Ishikawa (cell line): ENCODE measurements at regions not wholly inside any gene's neighbourhood (a gene's known extent, or its start where the extent isn't known, plus 50 kb on each side); places are given as distances from the start of the nearest gene placed in this dataset.

ENCODE experiments used
- CEBPB ChIP-seq: IDR thresholded peaks from 2 replicates; pipeline ENCODE4 v1.6.1; 2012
- CREB1 ChIP-seq: IDR thresholded peaks from 2 replicates; pipeline ENCODE4 v1.6.1; 2012; ENCODE audit warnings: low read depth
- EGR1 ChIP-seq: IDR thresholded peaks from 2 replicates; pipeline ENCODE4 v1.6.1; 2012
- EP300 ChIP-seq: IDR thresholded peaks from 2 replicates; pipeline ENCODE4 v1.6.1; 2012; ENCODE audit warnings: borderline replicate concordance
- FOXM1 ChIP-seq: IDR thresholded peaks from 2 replicates; pipeline ENCODE4 v1.6.1; 2012; ENCODE audit warnings: low read depth, borderline replicate concordance
- NFIC ChIP-seq: IDR thresholded peaks from 2 replicates; pipeline ENCODE4 v1.6.1; 2012
- RAD21 ChIP-seq: IDR thresholded peaks from 2 replicates; pipeline ENCODE4 v1.6.1; 2012; ENCODE audit warnings: low read depth
- TAF1 ChIP-seq: IDR thresholded peaks from 2 replicates; pipeline ENCODE4 v1.6.1; 2012; ENCODE audit warnings: low read depth, mild to moderate bottlenecking
- TCF12 ChIP-seq: IDR thresholded peaks from 2 replicates; pipeline ENCODE4 v1.6.1; 2012; ENCODE audit warnings: low read depth
- TEAD4 ChIP-seq: IDR thresholded peaks from 2 replicates; pipeline ENCODE4 v1.6.1; 2012
- YY1 ChIP-seq: IDR thresholded peaks from 2 replicates; pipeline ENCODE4 v1.6.1; 2012; ENCODE audit warnings: low read depth
- ZBTB7A ChIP-seq: IDR thresholded peaks from 2 replicates; pipeline ENCODE4 v1.6.1; 2012; ENCODE audit warnings: low read depth
- TF ChIP-seq, protein P1 (sequence below): IDR thresholded peaks from 2 replicates; pipeline ENCODE4 v1.6.1; 2012
- TF ChIP-seq, protein P2 (sequence below): IDR thresholded peaks from 2 replicates; pipeline ENCODE4 v1.6.1; 2012; ENCODE audit warnings: low read depth, mild to moderate bottlenecking
- TF ChIP-seq, protein P3 (sequence below): IDR thresholded peaks from 2 replicates; pipeline ENCODE4 v1.6.1; 2012

DNA sequence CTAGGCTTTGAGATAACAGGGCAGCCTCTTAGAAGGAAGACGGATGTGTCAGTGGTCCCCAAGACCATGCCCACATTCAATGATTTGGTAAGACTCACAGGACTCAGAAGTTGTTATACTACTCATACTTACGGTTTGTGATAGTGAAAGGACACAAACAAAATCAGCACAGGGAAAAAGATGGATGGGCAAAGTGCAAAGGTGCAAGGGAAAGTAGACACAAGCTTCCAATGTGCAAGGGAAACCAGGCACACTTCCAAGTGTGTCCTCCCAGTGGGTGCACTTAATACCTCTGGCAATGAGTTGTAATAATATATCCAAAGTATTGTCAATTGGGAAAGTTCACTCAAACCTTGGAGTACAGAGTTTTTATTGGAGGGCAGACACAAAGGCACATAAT lies 53.8 kb upstream of the VCX start:
- TF ChIP-seq FOXM1, result no peak
- no peak for TF ChIP-seq CREB1

DNA sequence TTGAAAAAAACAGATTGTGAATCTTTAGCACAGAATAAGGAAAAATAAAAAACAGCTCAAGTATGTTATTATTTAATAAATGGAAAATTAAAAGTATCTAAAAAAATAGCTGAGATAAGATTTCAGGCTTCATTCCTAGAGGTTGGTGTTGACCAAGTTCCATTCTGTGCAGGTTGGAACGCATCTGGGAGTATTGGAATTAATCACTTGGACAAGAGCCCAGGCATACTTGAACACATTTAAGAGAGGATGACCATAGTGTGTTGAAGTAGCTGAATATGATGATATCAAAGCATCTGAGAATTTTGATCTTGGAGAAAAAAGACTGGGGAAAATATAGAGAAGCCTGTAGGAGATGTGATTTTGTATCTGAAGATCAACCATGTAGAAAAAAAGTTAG lies 54.6 kb upstream of the VCX start:
- TF ChIP-seq RAD21 (no peak), EP300 (no peak), CEBPB (no peak), ZBTB7A (no peak), FOXM1 (no peak), TEAD4 (no peak)
- TF ChIP-seq, protein P1, sequence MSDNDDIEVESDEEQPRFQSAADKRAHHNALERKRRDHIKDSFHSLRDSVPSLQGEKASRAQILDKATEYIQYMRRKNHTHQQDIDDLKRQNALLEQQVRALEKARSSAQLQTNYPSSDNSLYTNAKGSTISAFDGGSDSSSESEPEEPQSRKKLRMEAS, result no peak
- TF ChIP-seq, protein P2, sequence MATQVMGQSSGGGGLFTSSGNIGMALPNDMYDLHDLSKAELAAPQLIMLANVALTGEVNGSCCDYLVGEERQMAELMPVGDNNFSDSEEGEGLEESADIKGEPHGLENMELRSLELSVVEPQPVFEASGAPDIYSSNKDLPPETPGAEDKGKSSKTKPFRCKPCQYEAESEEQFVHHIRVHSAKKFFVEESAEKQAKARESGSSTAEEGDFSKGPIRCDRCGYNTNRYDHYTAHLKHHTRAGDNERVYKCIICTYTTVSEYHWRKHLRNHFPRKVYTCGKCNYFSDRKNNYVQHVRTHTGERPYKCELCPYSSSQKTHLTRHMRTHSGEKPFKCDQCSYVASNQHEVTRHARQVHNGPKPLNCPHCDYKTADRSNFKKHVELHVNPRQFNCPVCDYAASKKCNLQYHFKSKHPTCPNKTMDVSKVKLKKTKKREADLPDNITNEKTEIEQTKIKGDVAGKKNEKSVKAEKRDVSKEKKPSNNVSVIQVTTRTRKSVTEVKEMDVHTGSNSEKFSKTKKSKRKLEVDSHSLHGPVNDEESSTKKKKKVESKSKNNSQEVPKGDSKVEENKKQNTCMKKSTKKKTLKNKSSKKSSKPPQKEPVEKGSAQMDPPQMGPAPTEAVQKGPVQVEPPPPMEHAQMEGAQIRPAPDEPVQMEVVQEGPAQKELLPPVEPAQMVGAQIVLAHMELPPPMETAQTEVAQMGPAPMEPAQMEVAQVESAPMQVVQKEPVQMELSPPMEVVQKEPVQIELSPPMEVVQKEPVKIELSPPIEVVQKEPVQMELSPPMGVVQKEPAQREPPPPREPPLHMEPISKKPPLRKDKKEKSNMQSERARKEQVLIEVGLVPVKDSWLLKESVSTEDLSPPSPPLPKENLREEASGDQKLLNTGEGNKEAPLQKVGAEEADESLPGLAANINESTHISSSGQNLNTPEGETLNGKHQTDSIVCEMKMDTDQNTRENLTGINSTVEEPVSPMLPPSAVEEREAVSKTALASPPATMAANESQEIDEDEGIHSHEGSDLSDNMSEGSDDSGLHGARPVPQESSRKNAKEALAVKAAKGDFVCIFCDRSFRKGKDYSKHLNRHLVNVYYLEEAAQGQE, result no peak

DNA sequence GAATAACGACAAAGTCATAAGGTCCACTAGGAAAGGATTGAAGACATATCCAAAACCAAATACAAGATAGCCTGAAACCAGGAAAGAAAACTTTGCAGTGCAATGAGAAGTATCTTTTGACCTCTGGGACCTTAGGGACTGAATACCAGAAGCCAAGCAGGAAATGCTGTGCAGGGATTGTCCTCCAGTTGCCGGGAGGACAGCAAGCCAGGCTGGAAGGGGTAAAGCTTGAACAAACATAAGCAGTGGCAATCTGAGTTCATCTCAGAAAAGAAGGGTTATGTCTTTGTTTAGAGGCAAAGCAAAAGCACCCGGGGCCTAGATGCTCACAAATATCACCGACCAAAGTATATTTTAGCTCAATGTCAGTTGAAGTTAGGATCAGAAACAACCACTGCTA lies 55.3 kb upstream of the VCX start:
- TF ChIP-seq EGR1, result no peak
- no peak for TF ChIP-seq TCF12
- TF ChIP-seq TEAD4, result no peak
- TF ChIP-seq ZBTB7A, result no peak
- TF ChIP-seq, protein P1, result no peak
- TF ChIP-seq NFIC, result no peak
- no peak for TF ChIP-seq FOXM1
- TF ChIP-seq TAF1, result no peak
- TF ChIP-seq, protein P3, sequence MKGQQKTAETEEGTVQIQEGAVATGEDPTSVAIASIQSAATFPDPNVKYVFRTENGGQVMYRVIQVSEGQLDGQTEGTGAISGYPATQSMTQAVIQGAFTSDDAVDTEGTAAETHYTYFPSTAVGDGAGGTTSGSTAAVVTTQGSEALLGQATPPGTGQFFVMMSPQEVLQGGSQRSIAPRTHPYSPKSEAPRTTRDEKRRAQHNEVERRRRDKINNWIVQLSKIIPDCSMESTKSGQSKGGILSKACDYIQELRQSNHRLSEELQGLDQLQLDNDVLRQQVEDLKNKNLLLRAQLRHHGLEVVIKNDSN, result no peak
- TF ChIP-seq, protein P2, result no peak
- TF ChIP-seq EP300, result no peak
- TF ChIP-seq YY1, result no peak
- no peak for TF ChIP-seq CREB1
- no peak for TF ChIP-seq CEBPB
- TF ChIP-seq RAD21, result no peak

DNA sequence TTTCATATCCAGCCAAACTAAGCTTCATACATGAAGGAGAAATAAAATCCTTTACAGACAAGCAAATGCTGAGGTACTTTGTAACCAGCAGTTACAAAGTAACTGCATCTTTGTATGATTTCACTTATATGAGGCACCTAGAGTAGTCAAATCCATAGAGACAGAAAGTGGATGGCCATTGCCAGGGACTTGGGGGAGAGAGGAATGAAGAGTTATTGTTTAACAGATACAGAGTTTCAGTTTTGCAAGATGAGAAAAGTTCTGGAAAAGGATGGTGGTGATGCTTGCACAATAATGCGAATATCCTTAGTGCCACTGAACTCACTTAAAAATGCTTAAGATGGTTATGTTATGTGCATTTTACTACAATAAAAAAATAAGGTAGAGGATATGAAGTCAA lies 58.4 kb upstream of the VCX start:
- TF ChIP-seq FOXM1 (no peak), EP300 (no peak), EGR1 (no peak), TCF12 (no peak), ZBTB7A (no peak), YY1 (no peak), TEAD4 (no peak), CREB1 (no peak), NFIC (no peak), TAF1 (no peak), CEBPB (no peak)
- TF ChIP-seq, protein P2, result no peak
- TF ChIP-seq, protein P3, result no peak

DNA sequence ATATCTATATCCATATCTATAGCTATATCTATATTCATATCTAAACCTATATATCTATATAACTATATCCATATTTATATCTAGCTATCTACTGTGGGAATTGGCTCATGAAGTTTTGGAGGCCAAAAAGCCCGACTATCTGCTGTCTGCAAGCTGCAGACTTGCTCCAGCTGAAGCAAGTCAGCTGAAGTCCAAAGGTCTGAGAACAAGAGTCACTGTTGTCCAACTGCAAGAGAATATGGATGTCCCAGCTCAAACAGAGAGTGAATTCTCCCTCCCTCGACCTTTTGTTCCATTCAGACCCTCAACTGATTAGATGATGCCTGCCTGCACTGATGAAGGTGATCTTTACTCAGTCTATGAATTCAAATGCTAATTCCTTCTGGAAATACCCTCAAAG lies 63.3 kb upstream of the VCX start:
- TF ChIP-seq EP300 (no peak), CEBPB (no peak), EGR1 (no peak), ZBTB7A (no peak), CREB1 (no peak), NFIC (no peak), TCF12 (no peak), FOXM1 (no peak), YY1 (no peak), TAF1 (no peak), RAD21 (no peak), TEAD4 (no peak)
- TF ChIP-seq, protein P2, result no peak
- TF ChIP-seq, protein P3, result no peak
- TF ChIP-seq, protein P1, result no peak
